PC-3 (cell line): ENCODE measurements at regions not wholly inside any gene's neighbourhood (a gene's known extent, or its start where the extent isn't known, plus 50 kb on each side); places are given as distances from the start of the nearest gene placed in this dataset.

Experiments used
- ATAC-seq: fragments of 200-7000 bp; cut with Tn5 transposase; 2 replicates; pipeline ENCODE4 v1.9.1; 2020; ENCODE audit warnings: mild to moderate bottlenecking, moderate library complexity
- BruUV-seq: library from RNA; stranded (reverse); fragments of 400-500 nt; replicated peaks from 2 replicates; lab custom pipeline; 2021; lab: Mats Ljungman, UMichigan
- CTCF ChIA-PET: fragments of 300-600 bp; sonication (Branson Sonifier 250); formaldehyde crosslinking; loops from one replicate; lab custom pipeline; 2022; ENCODE audit warnings: antibody characterized with exemption; lab: Charles Lee
- POLR2A ChIA-PET: fragments of 300-600 bp; sonication (Branson Sonifier 250); formaldehyde crosslinking; loops from one replicate; lab custom pipeline; 2022; ENCODE audit warnings: antibody characterized with exemption; ENCODE audit not compliant: unreplicated experiment; lab: Charles Lee
- DNase-seq: peaks from one replicate; pipeline ENCODE4 v3.0.0-alpha.2; 2015
- H2AFZ ChIP-seq: fragments of 300-600 bp; sonication (generic); 2 replicates; pipeline ENCODE4 v1.6.0; 2016; ENCODE audit warnings: antibody characterized with exemption, low read length
- H3F3A ChIP-seq: fragments of 300-600 bp; sonication (generic); one replicate; pipeline ENCODE4 v1.6.0; 2017; ENCODE audit warnings: antibody characterized with exemption, low read length, control low read depth, mild to moderate bottlenecking; ENCODE audit not compliant: unreplicated experiment
- H3K27ac ChIP-seq: fragments of 300-600 bp; sonication (generic); 2 replicates; pipeline ENCODE4 v1.5.1; 2016; ENCODE audit warnings: mild to moderate bottlenecking, low read length
- H3K27me3 ChIP-seq: fragments of 300-600 bp; sonication (generic); 2 replicates; pipeline ENCODE4 v1.6.1; 2016; ENCODE audit warnings: low read length, mixed read lengths
- H3K36me3 ChIP-seq: fragments of 300-600 bp; sonication (generic); 2 replicates; pipeline ENCODE4 v1.6.1; 2016; ENCODE audit warnings: low read depth, mixed run types, low read length, mixed read lengths
- H3K4me1 ChIP-seq: fragments of 300-600 bp; sonication (generic); 2 replicates; pipeline ENCODE4 v1.5.1; 2016; ENCODE audit warnings: low read length; ENCODE audit not compliant: insufficient read depth
- H3K4me2 ChIP-seq: fragments of 300-600 bp; sonication (generic); 2 replicates; pipeline ENCODE4 v1.6.0; 2016; ENCODE audit warnings: low read length
- H3K4me3 ChIP-seq: fragments of 300-600 bp; sonication (generic); 2 replicates; pipeline ENCODE4 v1.5.1; 2016; ENCODE audit warnings: mild to moderate bottlenecking, low read length, mixed read lengths
- H3K79me2 ChIP-seq: fragments of 300-600 bp; sonication (generic); 2 replicates; pipeline ENCODE4 v1.6.1; 2017; ENCODE audit warnings: low read length, mixed read lengths
- H3K9ac ChIP-seq: fragments of 300-600 bp; sonication (generic); 2 replicates; pipeline ENCODE4 v1.6.0; 2016; ENCODE audit warnings: mild to moderate bottlenecking, low read length
- H3K9me2 ChIP-seq: fragments of 300-600 bp; sonication (generic); replicated peaks from 2 replicates; pipeline ENCODE4 v1.6.1; 2016; ENCODE audit warnings: mixed run types, low read length, mixed read lengths
- H3K9me3 ChIP-seq: fragments of 300-600 bp; sonication (generic); 2 replicates; pipeline ENCODE4 v1.6.1; 2016; ENCODE audit warnings: low read length, mixed read lengths
- H4K20me1 ChIP-seq: fragments of 300-600 bp; sonication (generic); 2 replicates; pipeline ENCODE4 v1.6.1; 2016; ENCODE audit warnings: low read length, mixed read lengths
- EZH2 ChIP-seq: fragments of 300-600 bp; sonication (generic); IDR thresholded peaks from one replicate; pipeline ENCODE4 v1.6.1; 2017; ENCODE audit warnings: antibody characterized with exemption, mild to moderate bottlenecking, low read length; ENCODE audit not compliant: unreplicated experiment
- EZH2phosphoT487 ChIP-seq: fragments of 300-600 bp; sonication (generic); IDR thresholded peaks from 2 replicates; pipeline ENCODE4 v1.6.1; 2018; ENCODE audit warnings: mild to moderate bottlenecking, antibody characterized with exemption, low read length, borderline replicate concordance
- intact Hi-C: fragments of 100-400 bp; cut with micrococcal nuclease; formaldehyde crosslinking; loops from 2 replicates; pipeline ENCODE4 v1.9.0; 2023
- TF ChIP-seq, protein P1 (sequence below): fragments of 300-600 bp; sonication (generic); conservative IDR thresholded peaks from 2 replicates; pipeline ENCODE4 v1.5.1; 2017; ENCODE audit warnings: antibody characterized with exemption, low read depth, mild to moderate bottlenecking, low read length

DNA sequence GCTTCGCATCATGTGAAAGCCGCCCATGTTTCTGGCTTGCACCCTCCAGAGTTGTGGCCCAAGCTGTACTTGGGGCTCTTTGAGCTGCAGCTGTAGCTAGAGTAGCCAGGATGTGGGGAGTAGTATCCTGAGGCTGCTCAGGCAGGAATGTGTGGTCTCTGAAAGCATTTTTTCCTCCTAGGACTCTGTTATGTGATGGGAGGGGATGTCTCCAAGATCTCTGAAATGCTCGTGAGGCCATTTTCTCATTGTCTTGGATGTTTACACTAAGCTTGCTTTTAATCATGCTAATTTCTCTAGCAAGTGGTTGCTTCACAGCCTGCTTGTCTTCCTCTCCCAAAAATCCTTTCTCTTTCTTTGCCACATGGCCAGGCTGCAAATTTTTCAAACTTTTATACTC, 687.6 kb downstream of the DCDC2C start:
- TF ChIP-seq, protein P1, sequence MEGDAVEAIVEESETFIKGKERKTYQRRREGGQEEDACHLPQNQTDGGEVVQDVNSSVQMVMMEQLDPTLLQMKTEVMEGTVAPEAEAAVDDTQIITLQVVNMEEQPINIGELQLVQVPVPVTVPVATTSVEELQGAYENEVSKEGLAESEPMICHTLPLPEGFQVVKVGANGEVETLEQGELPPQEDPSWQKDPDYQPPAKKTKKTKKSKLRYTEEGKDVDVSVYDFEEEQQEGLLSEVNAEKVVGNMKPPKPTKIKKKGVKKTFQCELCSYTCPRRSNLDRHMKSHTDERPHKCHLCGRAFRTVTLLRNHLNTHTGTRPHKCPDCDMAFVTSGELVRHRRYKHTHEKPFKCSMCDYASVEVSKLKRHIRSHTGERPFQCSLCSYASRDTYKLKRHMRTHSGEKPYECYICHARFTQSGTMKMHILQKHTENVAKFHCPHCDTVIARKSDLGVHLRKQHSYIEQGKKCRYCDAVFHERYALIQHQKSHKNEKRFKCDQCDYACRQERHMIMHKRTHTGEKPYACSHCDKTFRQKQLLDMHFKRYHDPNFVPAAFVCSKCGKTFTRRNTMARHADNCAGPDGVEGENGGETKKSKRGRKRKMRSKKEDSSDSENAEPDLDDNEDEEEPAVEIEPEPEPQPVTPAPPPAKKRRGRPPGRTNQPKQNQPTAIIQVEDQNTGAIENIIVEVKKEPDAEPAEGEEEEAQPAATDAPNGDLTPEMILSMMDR = no peak
- TF ChIP-seq EZH2phosphoT487 (no peak), EZH2 (no peak)
- Histone ChIP-seq H3F3A (no peaks in the 10 kb centered on the region), H3K27me3 (no peaks in the 10 kb centered on the region), H3K9me2 (no peaks in the 10 kb centered on the region), H3K4me3 (no peak overlapping the region), H3K79me2 (no peaks in the 10 kb centered on the region), H3K9me3 (peaks cover 14% of the 10 kb centered on the region; the same call in 1 of the 2 replicates), H3K4me1 (no peaks in the 10 kb centered on the region), H4K20me1 (no peaks in the 10 kb centered on the region), H3K27ac (no peak overlapping the region), H3K4me2 (no peak overlapping the region), H3K36me3 (no peaks in the 10 kb centered on the region), H3K9ac (no peak overlapping the region), H2AFZ (no peak overlapping the region)
- DNase-seq = no peak
- intact Hi-C loops = no loop called here
- CTCF ChIA-PET = no interaction called here
- ATAC-seq = no peak
- BruUV-seq = no TSS peak
- POLR2A ChIA-PET = no interaction called here

DNA sequence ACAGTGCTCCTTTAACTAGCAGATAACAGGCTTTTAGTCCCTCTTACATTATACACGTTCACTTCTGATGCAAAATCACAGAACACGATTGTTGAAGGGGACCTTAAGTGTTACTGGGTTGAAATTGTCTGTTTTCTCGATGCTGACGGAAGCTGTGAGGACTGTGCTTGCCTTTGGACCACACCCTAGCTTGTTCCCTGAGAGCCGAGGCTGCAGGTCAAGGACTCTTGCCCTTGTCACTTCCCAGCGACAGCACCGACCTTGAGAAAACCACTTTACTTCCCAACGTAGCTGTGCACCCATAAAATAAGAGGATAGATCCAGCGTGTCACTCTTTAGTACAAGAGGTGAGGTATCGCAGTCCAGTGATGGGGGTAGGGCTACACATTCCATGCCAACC, 701.0 kb downstream of the DCDC2C start:
- ATAC-seq = no peak
- Histone ChIP-seq H3K27me3 (no peaks in the 10 kb centered on the region), H3K36me3 (no peaks in the 10 kb centered on the region), H3K9me2 (no peaks in the 10 kb centered on the region), H3K79me2 (no peaks in the 10 kb centered on the region), H3K4me1 (no peaks in the 10 kb centered on the region), H3K4me3 (no peak overlapping the region), H3F3A (no peaks in the 10 kb centered on the region), H3K9me3 (0 out of 2 replicates have a peak, but pooled peaks cover 9% of the 10 kb centered on the region), H2AFZ (no peak overlapping the region), H3K4me2 (no peak overlapping the region), H3K9ac (no peak overlapping the region), H4K20me1 (no peaks in the 10 kb centered on the region), H3K27ac (no peak overlapping the region)
- POLR2A ChIA-PET = no interaction called here
- no peak for TF ChIP-seq EZH2
- TF ChIP-seq, protein P1 = no peak
- no peak for TF ChIP-seq EZH2phosphoT487
- BruUV-seq = no TSS peak
- no peak for DNase-seq
- intact Hi-C loops = no loop called here
- CTCF ChIA-PET = no interaction called here

DNA sequence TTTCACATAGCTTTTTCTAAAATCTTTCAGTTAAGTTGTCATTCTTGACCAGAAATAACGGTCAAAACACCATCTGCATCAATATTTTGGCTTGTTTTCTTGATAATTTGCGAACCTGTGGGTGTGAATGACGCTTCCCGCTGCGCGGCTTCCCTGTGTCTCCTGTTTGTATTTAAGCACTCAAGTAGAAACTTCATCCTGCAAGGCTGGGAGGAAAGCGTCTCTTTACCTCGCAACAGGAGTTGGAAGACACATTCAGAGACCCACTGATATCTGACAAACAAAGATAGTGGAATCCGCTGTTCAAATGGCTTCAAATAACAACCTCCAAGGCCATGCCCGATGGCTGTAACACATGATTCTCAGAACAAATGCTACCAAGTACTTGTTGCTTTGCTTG, 704.9 kb downstream of the DCDC2C start:
- no peaks in the 10 kb centered on the region for H3K27me3 ChIP-seq
- H2AFZ ChIP-seq = no peak overlapping the region
- CTCF ChIA-PET = no interaction called here
- H4K20me1 ChIP-seq = no peaks in the 10 kb centered on the region
- no peak for DNase-seq
- POLR2A ChIA-PET = no interaction called here
- H3K4me1 ChIP-seq = no peaks in the 10 kb centered on the region
- no peaks in the 10 kb centered on the region for H3F3A ChIP-seq
- H3K9ac ChIP-seq = no peak overlapping the region
- no peaks in the 10 kb centered on the region for H3K9me2 ChIP-seq
- no peak for ATAC-seq
- no TSS peak for BruUV-seq
- no peak overlapping the region for H3K4me3 ChIP-seq
- no peaks in the 10 kb centered on the region for H3K36me3 ChIP-seq
- TF ChIP-seq EZH2 (no peak), EZH2phosphoT487 (no peak)
- TF ChIP-seq, protein P1 = no peak
- no peak overlapping the region for H3K4me2 ChIP-seq
- no peaks in the 10 kb centered on the region for H3K9me3 ChIP-seq
- no peaks in the 10 kb centered on the region for H3K79me2 ChIP-seq
- H3K27ac ChIP-seq = no peak overlapping the region
- intact Hi-C loops = no loop called here
